Fibroblast of lung (primary cell): ENCODE measurements at regions not wholly inside any gene's neighbourhood (a gene's known extent, or its start where the extent isn't known, plus 50 kb on each side); places are given as distances from the start of the nearest gene placed in this dataset.

ENCODE experiments used
- EZH2 ChIP-seq: IDR thresholded peaks from 2 replicates; pipeline ENCODE4 v1.5.1; 2012; ENCODE audit warnings: low read length, control low read depth, mild to moderate bottlenecking; ENCODE audit errors: missing control alignments
- TF ChIP-seq, protein P1 (sequence below), 2 donors: IDR thresholded peaks in 1 of 2; conservative IDR thresholded peaks in 1 of 2; 1 replicate in 1 of 2; 2 replicates in 1 of 2; pipeline ENCODE4 v1.5.1; 2011 to 2012; ENCODE audit warnings: low read length in 2 of 2, control low read depth in 1 of 2, inconsistent platforms in 1 of 2, low read depth in 1 of 2, mild to moderate bottlenecking in 1 of 2

GRCh38 chr7:10355816-10356215, 617.9 kb upstream of the PHF14 start:
- TF ChIP-seq, protein P1, sequence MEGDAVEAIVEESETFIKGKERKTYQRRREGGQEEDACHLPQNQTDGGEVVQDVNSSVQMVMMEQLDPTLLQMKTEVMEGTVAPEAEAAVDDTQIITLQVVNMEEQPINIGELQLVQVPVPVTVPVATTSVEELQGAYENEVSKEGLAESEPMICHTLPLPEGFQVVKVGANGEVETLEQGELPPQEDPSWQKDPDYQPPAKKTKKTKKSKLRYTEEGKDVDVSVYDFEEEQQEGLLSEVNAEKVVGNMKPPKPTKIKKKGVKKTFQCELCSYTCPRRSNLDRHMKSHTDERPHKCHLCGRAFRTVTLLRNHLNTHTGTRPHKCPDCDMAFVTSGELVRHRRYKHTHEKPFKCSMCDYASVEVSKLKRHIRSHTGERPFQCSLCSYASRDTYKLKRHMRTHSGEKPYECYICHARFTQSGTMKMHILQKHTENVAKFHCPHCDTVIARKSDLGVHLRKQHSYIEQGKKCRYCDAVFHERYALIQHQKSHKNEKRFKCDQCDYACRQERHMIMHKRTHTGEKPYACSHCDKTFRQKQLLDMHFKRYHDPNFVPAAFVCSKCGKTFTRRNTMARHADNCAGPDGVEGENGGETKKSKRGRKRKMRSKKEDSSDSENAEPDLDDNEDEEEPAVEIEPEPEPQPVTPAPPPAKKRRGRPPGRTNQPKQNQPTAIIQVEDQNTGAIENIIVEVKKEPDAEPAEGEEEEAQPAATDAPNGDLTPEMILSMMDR (conservative IDR thresholded peaks at IDR 0.05 in 1 of 2, IDR thresholded peaks at IDR 0.05 in 1 of 2; ENCODE audit: low read depth in 1 of 2, low read length in 2 of 2) = no peak
- TF ChIP-seq EZH2 = no peak
